Stimulated activated CD8-positive, alpha-beta memory T cell treated with anti-CD3 and anti-CD28 coated beads, Interleukin-4, amount 100 ng/mL, for 4 hours (primary cell): ENCODE measurements at regions not wholly inside any gene's neighbourhood (a gene's known extent, or its start where the extent isn't known, plus 50 kb on each side); places are given as distances from the start of the nearest gene placed in this dataset.

ENCODE experiments used
- DNase-seq, 2 donors: peaks; one replicate each; pipeline ENCODE4 v3.0.0-alpha.2; 2020; ENCODE audit warnings: low read depth in 2 of 2, low spot score in 1 of 2

GRCh38 chr18:51802569-51803428, 537.2 kb upstream of the DCC start:
- no peak for DNase-seq

- no peak for DNase-seq
These were observed 532.7 kb upstream of the DCC start for GRCh38 chr18:51807336-51807735.

DNA sequence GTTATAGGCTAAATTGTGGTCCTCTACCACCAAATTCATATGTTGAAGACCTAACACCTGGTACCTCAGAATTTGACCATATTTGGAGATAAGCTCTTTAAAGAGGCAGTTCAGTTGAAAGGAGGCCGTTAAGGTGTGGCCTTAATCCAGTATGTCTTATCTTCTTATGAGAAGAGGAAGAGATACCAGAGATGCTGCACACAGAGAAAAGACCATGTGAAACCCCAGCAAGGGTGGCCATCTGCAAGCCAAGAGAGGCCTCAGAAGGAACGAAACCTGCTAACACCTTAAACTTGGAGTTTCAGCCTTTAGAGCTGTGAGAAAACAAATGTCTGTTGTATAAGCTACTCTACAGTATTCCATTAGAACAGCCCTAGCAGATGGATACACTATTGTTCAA, 528.1 kb upstream of the DCC start:
- no peak for DNase-seq

- no peak for DNase-seq
These were observed 526.3 kb upstream of the DCC start for GRCh38 chr18:51813740-51814139.

DNA sequence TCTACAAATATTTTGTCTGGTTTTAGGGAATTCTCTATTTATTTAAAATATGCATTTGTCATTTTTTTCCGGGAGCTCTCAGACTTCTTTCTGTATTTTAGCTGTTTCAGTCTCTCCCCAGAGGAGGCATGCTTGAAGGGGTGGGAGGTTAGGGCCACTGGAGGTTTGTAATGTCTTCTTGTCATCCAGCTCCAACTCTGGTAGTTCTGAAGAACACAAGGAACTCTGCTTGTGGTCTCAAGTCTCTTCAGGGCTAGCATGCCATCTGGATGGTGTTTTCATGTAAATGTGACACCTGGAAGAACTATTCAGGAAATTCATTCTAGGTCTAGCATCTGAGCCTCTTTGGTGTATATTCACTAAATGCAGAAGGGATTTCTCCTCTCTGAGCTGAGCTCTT, 518.4 kb upstream of the DCC start:
- DNase-seq, result no peak

GRCh38 chr18:51824746-51825145, 515.3 kb upstream of the DCC start:
- no peak for DNase-seq

- no peak for DNase-seq
These were observed 506.1 kb upstream of the DCC start for GRCh38 chr18:51833850-51834249.

DNA sequence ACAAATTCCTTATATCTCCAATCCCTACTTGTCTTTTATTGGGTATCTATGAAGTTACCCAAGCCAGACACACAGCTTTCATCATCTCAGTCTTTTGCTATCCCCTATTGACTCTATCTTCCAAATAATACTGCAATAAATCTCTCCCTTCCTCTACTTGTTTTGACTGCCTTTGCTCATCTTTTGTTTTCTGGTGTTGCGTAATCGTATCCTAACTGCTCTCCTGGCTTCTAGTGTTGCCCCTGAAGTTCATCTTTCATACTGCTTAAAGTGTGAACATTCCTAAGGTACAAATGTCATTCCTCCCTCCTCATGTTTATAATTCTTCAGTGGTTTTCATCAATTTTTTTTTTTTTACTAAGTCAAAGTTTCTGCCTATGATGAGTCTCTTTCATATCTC, 491.3 kb upstream of the DCC start:
- DNase-seq, result no peak

DNA sequence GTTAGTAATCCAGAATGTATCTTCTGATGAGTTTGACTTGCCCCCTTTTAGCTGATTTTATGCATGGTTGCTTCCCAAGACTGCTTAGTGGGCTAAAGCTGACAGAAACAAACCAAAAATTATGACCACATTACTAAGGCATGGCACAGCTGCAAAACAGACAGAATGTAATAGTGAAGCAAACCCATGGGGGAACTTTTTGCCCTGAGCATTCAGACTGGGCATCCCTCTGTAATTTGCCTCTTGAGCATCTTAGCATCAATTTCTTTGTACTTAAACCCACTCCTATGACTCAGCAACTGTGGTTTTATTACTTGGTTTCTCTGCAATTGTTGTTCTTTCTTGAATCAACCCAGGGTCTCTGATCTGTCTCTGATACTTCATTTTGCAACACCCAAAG, 487.3 kb upstream of the DCC start:
- DNase-seq, result no peak

DNA sequence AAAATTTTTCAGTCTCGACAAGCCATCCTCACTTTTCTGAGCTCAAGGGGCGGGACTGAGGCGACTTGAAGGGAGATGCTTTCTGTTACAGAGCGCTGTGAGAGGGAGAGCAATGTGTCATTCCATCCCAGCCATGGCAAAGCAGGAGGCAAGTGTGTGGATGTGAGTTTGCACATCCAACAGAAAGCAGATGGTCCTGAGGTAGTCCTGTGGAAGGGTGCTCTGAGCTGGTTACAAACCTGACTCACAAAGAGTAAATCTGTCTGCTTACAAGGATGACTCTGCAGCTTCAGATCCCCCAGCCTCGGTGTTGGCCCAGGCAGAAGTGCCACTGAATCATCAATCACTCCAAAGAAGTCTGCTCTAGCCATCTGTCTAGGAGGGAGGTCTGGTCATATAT, 482.0 kb upstream of the DCC start:
- DNase-seq, result no peak

GRCh38 chr18:51861046-51861445, 479.0 kb upstream of the DCC start:
- DNase-seq, result no peak

GRCh38 chr18:51862051-51862715, 477.8 kb upstream of the DCC start:
- DNase-seq, result no peak

GRCh38 chr18:51864219-51864965, 475.6 kb upstream of the DCC start:
- DNase-seq, result no peak

DNA sequence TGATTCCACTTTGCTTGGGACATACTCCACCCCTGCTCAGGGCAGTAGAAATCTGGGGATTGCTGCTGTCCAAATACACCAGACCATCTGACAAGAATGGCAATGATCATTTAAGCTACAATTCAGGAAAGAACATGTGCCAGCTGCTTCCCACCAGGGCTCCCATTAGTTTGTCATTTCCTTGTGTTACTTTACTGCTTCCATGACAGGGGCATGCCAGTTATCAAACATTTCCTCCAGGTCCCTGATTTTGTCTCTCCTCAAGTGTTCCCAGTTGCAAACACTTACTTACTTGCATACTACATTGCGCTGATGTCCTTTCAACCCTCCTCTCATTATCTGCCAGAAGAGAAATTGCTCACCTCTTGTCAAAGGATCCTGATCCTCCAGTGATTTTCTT, 474.5 kb upstream of the DCC start:
- DNase-seq, result no peak

- no peak for DNase-seq
These were observed 472.2 kb upstream of the DCC start for GRCh38 chr18:51867767-51868166.

- no peak for DNase-seq
These were observed 461.3 kb upstream of the DCC start for GRCh38 chr18:51878724-51879123.

DNA sequence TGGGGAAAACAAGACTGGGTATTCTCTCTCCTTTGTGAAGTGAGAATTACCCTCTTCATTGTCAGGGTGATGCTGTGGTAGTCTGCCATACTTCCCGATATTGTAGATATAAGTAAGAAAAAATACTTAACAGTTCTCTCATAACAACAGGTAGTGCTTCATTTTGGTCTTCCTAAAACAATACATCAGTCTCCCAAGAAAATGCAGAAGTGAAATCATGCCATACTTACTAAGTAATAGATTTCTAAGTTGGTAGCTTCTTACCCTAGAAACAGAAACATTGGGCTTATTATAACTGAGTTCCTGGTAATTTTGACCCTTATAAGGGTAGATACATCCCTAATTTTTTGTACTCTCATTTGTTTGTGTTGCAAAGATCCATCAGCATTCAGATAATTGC, 460.7 kb upstream of the DCC start:
- DNase-seq, result no peak

DNA sequence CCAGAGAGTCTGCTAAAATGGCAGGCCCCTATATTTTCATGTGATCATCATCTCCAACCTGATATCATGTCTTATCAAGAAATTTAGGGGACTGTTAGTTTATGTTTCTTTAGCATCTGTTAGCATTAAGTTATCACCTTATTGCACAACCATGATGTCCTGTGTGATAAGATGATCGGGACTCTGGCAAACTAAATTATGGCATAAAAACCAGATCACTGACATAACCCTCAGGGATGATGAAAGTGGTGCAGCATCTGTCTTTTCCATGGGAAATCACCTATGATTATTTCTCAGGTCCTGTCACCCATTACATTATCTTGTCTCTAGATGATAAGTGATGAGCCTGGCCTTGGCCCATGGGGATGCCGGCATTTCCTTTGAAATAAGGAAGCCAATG, 458.6 kb upstream of the DCC start:
- DNase-seq, result no peak

- DNase-seq, result no peak
These were observed 456.0 kb upstream of the DCC start for GRCh38 chr18:51884039-51884438.

DNA sequence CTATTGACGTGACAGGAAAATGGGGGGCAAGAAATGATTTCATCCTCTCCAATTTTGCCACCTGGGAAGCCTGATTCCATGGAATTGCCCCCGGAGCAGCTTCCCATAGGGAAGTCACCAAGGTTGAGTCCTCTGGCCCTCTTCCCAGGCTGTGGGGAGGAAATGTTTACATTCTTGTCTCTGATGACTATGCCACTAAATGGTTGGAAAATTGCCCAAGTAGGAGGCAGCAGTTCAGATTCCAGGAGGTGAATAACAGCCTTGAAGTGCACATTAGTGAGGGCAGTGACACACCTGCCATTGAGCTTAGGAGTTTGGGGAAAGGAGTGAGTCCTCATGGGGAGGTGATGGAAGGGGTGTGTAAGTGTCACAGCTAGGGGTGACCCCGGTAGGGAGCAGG, 449.2 kb upstream of the DCC start:
- no peak for DNase-seq

DNA sequence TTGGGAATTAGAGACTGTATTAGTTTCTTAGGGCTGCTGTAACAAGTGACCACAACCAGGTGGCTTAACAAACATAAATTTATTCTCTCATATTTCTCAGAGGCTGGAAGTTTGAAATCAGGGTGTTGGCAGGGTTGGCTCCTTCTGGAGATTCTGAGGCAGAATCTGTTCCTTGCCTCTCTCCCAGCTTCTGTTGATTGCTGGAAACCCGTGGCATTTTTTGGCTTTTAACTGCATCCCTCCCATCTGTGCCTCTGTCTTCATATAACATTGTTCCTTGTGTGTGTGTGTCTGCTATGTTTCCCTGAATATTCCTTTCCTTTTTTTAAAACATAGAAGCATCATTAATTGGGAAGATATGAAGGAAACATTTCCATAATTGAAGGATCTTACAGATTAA, 448.1 kb upstream of the DCC start:
- no peak for DNase-seq

DNA sequence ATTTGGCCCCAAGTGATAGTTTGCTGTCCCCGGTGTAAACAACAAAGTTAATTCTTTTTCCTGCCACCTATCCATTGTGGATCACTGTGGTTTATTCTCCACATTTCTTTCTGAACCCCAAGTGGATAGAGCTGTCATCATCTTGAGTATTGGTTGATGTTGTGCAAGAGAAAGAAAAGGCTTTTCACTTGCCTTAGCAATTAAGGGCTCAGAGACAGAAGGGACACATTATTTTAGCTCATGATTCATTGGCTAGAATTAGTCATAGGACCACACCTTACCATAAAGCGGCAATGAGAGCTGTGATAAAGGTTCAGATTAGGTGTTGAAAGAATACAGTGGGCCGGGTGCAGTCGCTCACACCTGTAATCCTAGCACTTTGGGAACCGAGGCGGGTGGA, 442.1 kb upstream of the DCC start:
- no peak for DNase-seq
